Activated T-cell treated with anti-CD3 and anti-CD28 coated beads for 48 hours (primary cell): ENCODE measurements at regions not wholly inside any gene's neighbourhood (a gene's known extent, or its start where the extent isn't known, plus 50 kb on each side); places are given as distances from the start of the nearest gene placed in this dataset.

Source experiments
- DNase-seq: peaks from one replicate; pipeline ENCODE4 v3.0.0-alpha.2; 2020; ENCODE audit warnings: low read depth

DNA sequence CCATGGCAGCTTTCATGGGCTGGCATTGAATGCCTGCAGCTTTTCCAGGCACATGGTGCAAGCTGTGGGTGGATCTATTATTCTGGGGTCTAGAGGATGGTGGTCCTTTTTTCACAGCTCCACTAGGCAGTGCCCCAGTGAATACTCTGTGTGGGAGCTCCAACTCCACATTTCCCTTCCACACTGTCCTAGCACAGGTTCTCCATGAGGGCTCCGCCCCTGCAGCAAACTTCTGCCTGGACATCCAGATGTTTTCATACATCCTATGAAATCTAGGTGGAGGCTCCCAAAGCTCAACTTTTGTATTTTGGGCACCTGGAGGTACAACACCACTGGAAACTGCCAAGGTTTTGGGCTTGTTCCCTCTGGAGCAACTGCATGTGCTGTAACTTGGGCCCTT lies 450.6 kb downstream of the LMO7 start:
- DNase-seq, result no peak

DNA sequence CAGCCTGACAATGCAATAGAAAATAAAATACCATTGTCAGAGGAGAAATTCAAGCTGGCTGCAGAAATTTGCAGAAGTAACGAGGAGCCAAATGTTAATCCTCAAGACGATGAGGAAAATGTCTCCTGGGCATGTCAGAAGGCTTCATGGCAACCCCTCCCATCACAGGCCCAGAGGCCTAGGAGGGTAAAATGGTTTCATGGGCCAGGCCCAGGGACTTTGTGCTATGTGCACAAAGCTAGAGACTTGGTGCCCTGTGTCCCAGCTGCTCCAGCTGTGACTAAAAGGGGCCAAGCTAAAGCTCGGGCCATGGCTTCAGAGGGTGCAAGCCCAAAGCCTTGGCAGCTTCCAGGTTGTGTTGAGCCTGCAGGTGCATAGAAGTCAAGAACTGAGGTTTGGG lies 431.7 kb downstream of the LMO7 start:
- DNase-seq, result no peak

DNA sequence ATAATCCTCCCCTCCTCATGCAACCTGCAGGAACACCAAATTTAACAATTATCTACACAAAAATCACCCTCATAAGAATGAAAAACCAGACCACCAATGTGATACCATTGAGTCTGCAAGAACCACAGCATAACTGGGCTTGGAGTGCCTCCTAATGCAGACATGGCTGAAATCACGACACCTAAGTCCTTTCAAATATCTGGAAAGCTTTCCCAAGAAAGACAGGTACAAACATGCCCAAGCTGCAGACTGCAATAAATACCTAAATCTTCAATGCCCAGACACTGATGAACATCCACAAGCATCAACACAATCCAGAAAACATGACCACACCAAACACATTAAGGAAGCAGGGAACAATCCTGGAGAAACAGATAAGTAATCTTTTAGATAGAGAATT lies 417.1 kb downstream of the LMO7 start:
- no peak for DNase-seq

DNA sequence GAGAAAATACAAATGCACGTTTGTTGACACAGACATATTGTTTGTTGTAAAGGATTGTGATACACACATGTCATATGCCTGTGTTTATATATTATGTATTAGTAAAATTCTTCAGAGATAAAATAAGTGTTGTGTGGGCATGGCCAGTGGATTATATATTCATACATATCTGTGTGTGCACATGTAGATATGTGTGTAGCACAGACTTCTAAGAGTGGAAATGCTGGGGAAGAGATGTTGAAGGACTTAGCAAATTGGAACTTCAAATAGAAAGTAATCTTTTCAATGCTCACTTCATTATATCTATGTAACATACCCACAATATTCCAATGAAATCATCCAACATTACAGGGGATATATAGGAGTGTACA lies 413.2 kb downstream of the LMO7 start:
- no peak for DNase-seq

DNA sequence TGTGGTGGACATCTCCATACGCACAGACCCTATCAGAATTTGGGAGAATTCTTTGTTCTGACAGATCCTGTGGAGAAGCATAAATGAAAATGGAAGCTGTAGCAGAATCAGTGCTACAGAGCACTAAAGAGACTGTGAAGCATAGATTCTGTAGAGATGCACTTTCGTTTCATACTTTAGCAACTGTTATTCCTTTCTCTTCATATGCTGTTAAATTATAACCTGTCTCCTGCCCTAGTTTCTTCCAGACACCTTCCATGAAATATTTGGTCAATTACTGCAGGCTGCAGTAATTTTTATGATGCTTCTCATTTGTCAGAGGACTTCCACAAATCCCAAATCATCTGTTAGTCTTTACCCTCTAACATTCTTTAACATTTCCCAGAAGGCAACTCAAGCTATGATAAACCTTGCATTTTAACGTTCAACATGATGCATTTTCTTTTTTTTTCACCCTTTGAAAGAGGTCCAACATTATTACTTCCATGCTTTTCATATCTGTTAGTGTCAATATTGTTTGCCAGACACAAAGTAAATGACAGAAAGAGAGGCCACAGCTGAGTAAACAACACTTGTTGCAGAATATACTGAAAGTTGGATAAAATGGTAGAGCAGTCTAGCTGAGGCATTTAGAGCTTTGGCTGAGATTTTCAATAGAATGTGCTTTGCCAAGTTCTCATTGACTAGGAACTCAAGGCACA lies 412.7 kb downstream of the LMO7 start:
- DNase-seq, result no peak

DNA sequence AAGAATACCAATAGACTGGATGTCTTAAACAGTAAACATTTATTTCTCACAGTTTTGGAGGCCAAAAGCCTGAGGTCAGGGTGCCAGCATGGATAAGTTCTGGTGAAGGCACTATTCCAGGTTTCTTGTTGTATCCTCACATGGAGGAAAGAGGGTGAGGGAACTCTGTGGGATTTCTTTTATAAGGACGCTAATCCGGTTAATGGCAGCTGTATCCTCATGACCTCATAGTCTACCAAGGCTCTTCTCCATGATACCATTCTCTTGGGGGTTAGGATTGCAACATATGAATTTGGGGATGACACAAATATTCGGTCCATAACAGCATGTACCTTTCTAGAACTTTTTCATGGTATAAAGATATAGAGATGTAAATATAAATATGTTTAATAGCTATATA lies 412.0 kb downstream of the LMO7 start:
- no peak for DNase-seq

DNA sequence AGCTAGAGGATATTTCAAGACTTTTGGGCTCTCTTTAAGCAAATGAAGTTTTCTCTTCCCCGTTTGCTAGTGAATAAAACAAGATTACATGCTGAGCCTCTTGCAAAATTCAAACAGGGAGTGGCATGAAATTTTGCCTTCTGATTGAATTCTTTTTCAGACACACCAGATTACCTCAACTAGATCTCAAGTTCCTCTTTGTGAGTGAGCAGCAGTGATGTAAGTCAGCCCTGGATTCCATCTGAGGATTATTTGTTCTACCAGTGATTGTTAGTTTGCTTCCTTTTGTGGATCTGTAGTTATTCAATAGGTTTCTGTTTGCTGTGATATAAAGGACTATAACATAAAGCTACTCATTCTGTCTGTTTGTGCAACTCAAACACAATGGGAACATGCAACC lies 407.7 kb downstream of the LMO7 start:
- DNase-seq, result no peak

DNA sequence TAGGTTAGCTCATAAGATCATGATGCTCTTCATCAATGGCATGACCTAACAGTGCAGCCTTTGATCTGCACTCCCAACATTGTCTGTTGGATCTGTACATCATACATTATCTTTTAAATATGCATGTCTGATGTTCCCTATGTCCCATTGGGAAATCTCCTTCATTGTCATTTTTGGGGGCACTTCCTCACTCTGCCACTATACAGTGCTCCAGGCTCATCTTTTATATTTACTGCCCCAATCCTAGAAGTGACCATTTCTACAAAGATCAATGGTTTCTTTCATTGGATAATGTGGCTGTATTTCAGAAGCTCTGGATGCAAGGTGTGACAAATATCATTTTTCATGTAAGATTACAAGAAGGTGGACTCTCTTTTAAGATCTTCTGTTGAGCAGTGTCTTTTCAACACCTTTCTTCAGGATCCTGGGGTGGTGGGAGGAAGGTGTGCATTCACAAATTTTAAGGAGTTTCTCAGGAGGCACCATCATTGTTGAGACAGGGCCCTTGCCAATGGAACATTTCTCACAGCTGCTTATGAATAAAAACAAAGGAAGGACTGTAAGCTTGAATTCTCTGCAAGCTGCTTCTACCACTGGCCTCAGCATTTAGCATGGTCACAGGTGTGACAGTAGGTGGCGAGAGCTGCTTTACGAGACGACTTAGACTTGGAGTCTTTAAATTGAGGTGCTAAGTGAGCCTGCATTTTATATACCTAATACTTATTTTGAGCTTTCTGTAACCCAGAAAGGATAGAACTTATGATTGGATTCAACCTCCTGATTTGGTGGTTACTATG lies 403.0 kb downstream of the LMO7 start:
- DNase-seq, result no peak

DNA sequence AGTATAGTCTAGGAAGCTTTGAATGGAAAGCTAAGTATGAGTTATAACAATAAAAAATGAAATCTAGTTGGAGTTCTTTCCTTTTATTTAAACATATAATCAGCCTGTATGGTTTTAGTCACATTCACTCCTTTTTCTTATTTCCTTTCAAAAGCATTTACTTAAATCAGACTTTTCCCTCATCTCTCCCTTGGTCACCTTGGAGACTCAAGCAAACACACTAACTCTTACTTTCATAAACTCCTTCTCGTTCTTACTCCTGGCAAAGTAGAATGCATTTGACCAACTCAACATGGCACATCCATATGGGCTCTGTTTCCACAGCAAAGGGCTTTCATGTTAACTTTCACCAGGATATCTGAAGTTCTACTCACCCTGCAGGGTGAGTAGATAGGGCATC lies 400.0 kb downstream of the LMO7 start:
- no peak for DNase-seq

DNA sequence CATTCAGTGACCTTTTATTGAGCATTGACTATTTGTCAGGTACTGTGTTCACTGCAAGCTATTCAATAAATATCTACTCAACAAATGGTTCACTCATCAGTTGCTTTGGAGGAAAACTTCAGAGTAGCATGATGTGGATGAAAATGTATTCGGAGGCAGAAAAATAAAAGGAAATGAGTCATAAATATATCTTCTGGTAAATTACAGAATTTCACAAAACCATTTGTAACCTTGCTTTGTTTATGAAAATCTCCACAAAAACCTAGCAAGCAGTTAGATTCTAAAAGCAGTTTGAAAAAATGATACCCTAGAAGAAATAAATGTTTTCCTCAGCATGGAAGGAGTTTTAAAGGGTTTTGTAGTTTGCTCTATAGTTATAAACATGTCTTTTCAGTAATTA lies 399.6 kb downstream of the LMO7 start:
- no peak for DNase-seq

DNA sequence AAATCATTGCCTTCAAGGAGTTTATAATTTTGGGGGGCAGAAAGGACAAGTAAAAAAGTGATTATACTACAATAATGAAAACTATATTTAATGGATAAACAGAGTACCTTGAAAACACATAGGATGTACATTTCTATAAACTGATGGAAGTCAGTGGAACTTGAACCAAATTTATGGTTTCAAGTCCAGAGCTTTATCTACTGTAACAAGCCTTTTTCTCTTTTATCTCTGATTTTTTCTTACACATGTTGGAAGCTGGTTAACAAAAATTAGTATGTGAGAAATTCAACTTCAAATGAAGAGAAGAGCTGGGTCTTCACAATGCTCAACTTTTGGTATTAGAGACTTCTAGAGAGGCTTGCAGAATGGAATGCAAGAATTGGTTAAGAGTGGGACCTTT lies 393.6 kb downstream of the LMO7 start:
- no peak for DNase-seq

DNA sequence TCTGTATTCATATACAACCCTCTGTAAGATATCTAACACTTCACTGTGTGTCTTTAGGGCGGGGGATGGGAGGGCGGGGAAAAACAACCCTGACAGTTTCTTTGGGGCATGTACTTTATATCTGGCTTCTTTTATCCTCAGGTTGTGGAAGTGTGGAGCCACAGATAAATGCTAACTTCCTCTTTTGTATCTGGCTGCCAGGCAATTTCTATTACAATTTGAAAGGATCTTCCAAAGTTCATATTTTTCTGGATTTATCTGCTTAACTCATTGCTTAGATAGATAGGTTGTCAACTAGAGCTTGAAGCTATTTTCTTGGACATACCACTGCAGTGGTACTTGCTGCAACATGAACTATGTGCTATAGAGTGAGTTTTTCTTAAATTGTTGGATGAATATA lies 393.0 kb downstream of the LMO7 start:
- no peak for DNase-seq

DNA sequence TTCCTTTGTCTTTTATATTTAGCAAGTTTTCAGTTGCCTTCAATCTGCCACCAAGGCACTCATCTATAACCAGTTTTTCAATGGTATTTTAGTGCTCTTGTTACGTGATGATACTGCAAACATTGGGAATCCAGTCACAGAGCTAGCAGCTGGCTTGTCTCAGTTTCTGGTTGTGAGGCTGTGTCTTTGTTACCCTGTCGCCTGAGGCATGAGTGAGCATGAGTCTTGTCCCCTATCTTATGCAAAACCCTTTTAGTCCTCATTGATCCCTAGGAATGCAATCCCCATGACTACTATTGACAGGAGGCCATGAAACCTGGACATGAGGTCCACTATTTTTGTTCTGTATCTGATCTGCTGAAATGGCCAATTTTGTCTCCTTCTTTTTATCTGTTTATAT lies 391.0 kb downstream of the LMO7 start:
- no peak for DNase-seq

DNA sequence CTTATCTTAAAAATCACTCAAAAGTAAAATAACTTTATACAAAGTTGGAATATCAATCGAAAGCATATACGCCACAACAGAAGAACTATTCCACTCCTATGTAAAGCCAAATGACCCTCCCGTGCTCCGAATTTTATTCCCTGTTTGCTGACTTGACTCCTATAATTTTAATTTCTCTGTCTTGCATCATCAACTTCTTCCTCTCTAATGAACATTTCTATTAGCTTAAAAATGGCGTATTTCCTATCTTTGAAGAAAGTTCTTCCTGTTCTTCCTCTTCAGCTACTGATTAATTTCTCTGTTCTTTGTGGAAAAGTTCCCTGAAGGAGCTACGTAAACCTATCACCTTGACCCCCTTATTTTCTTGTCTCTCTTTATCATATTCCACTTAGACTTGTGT lies 389.3 kb downstream of the LMO7 start:
- no peak for DNase-seq

DNA sequence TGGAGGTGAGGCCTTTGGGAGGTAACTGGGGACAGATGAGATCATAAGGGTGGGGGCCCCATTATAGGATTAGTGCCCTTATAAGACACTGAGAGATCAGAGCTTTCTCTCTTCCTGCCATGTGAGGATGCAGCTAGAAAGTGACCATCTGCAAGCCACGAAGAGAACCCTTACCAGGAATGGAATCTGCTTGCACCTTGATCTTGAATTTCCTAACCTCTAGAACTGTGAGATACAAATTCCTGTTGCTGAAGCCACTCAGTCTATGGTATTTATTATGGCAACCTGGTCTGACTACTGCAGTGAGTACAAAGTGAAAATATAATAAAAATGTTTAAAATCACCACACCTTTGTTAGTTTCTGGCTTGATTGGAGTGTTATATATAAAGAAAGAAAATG lies 388.0 kb downstream of the LMO7 start:
- DNase-seq, result no peak

DNA sequence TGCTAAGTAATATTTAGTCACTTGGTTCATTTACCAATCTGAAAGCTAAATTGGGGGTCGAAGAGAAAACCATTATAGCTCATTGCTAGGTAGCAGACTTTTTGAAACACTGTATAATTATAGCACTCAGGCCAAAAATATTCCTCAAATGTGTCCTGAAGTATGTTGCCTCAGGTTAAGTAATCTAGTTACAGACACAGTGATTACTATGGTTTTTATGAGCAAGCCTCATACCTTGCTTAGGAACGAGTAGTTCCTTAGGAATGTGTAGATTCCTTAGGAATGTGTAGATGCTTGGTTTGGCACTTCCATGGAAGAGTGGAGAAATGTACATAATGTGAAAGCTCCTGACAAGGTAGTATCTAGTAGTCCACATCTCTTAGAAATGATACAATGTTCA lies 387.5 kb downstream of the LMO7 start:
- no peak for DNase-seq

DNA sequence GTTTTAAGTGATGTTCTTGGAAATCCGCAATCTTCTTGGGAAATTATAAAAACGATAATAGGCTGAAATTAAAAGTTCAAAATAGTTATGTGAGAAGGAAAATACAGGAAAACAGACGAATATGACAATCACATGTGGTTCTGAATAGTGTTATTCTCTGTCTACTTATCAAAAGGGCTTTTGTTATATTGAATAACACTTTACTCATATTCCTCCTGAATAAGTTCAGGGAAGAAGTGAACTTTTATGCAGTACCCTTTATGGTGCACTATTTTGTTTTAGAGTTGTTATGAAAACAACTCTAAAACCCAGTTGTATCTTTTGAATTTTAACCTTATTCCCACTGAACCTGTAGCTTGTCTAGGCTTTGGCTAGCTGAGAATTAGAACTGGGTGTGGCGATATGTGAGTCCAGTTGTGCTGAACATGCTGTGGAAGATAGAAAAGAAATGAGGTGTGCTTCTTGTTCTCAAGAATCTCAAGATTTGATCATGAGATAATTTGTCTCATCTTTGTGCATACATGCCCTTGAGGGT lies 384.4 kb downstream of the LMO7 start:
- no peak for DNase-seq

DNA sequence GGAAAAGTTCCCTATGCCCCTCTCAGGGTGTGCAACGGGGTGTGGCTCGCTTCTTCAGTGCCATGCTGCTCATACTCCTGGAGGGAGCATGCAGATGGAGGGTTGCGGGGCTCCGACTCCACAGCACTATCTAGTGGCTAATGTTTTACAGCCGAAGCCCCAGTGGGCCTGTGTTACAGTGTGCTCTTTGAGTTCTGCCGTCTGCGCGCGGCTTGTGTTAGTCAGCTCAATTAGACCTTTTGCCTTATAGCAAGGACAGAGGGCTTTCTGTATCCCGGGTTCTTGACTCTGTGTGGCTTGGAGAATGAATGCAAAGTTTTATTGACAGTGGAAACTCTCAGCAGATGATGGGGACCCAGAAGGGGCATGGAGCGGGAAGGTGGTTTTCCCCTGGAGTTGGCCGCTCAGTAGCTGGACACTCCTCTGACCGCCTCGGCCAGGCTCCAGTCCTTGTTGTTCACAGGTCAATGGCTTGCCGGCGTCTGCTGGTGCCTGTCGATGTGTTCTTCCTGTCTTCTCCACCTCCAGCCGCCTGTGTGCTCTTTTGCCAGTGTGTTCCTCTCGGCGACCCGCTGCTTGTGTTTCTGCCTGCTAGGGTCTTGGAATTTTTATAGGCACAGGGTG lies 383.4 kb downstream of the LMO7 start:
- no peak for DNase-seq

DNA sequence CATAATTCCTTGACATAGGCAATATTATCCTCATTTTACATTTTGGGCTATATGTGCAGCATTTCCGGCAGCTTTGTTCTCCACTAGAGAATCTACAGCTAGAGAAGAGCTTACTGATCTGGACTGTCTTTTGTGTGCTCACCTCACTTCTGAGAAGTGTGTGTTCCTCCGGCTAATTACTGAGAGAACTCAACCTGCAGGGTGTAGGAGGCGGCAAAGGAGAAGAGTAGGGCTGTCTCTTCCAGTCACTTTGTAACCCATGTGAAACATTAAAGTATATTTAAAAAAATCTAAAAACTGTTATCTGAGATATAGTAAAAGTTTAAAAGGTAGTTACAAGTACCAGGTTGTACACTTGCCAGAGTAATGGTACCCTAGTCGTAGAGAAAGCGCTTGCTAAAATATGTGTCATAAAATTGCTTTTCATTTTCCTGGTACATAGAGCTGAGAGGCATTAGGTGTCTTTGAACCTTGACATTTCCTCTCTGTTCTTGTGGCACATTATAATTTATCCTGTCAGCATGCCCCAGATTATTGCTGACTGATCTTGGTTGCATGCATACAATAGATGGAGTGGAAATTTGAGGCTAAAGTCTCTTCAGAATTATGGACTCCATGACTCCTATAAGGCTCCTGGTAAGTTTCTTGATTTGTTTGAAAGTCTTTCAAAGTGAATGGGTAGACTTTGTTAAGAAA lies 381.9 kb downstream of the LMO7 start:
- no peak for DNase-seq

DNA sequence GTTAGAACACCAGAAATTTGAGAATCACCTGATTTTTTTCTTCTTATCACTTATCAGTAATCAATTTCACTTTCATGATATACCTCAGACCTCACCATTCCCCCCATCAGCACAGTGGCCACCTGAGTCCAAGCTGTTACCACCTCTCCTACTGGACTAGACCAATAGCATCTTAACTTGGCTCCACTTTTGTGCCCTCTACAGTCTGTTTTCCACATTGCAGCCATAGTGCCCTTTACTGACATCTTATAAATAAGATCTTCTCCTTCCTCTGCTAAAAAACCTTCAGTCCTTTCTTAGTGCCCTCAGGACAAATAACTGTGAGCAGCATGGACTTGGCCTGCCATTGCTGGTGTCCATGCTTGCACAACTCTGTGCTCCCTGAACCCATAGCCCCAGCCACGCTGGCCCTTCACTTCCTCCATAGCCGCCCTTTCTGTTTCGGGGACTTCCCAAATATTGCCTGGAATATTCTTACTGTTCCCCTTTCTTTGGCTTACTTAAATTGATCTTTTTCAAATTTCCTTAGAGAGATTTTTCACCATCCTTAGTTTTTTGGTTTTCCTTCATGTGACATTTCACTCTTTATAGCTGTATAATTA lies 380.8 kb downstream of the LMO7 start:
- no peak for DNase-seq

DNA sequence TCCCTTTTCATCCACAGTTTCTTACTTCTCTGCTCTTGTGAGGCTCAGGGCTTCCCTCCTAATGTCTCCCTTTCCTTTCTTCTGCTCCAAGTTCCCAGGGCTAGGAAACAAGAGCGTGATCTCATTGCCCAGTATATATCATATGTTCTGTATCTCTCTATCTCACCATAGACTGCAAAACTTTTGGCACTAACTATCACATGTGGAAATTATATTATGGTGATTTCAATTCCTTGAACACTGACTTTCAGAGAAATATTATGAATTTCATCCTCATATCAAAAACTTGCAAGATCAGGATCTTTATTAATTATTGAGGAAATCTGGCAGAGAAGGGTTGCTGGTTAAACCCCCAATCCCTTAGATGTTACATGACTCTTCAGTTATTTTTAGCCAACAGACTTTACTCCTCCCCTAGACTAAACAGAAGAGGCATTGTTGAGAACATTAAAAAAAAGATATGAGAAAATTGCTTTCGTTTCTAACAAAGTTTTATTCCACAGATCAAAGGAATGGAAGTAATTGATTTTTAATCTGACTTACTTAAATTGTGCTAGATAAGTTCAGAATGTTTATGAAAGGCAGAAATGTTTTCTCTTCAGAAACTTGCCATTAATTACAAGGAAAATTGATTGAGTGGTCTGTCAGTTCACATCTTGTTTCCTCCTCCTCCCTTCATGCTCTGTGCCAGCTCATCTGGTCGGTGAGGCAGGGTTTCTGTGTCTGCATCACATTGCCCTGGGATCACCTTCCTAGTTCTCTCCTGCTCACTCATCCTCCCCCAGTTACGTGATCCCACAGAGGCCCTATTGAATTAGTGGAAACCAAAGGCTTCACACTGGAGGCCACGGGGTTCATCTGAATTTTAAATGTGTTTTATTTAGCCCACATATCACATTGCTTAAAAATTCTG lies 378.5 kb downstream of the LMO7 start:
- no peak for DNase-seq
